NT2/D1 (cell line): ENCODE measurements at regions not wholly inside any gene's neighbourhood (a gene's known extent, or its start where the extent isn't known, plus 50 kb on each side); places are given as distances from the start of the nearest gene placed in this dataset.

Experiments used
- SUZ12 ChIP-seq: IDR thresholded peaks from 2 replicates; pipeline ENCODE4 v1.6.1; 2011; ENCODE audit not compliant: insufficient read length, insufficient read depth; ENCODE audit errors: extremely low read depth
- YY1 ChIP-seq: IDR thresholded peaks from 2 replicates; pipeline ENCODE4 v1.6.1; 2011; ENCODE audit not compliant: insufficient read length, insufficient read depth
- ZNF274 ChIP-seq: IDR thresholded peaks from 2 replicates; pipeline ENCODE4 v1.6.1; 2011; ENCODE audit warnings: mild to moderate bottlenecking, low read depth, low read length

DNA sequence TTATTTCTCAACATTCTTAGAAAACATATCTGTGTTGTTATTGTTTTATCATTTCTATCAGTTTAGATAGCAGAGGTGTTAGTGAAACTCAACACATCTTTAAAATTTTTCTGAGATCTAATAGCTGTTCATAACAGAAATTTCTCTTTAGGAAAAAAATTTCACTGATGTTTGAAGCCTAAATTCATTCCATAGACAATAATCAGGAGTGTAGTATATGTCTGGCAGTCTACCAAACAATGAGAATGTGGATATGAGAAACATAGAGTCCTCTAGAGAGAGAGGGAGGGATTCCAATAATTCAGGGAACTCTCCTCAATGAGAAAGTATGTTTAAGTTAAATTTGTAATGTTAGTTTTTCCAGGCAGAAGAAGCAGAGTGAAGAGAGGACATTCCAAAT is 118.2 kb upstream of the EDNRB start:
- no peak for TF ChIP-seq ZNF274
- TF ChIP-seq SUZ12: no peak
- TF ChIP-seq YY1: no peak
